IPS-NIHi11 (cell line): ENCODE measurements at regions not wholly inside any gene's neighbourhood (a gene's known extent, or its start where the extent isn't known, plus 50 kb on each side); places are given as distances from the start of the nearest gene placed in this dataset.
A peak's percentile ranks its signal among the peaks of the same experiment; 100 is the strongest.

ENCODE experiments used
- DNase-seq: peaks from one replicate; pipeline ENCODE4 v3.0.0; 2012; ENCODE audit warnings: mixed read lengths, low spot score

GRCh38 chr20:8935878-8936277, 133.0 kb upstream of the PLCB4 start:
- no peak for DNase-seq

- DNase-seq, result no peak
These were observed 130.4 kb upstream of the PLCB4 start for GRCh38 chr20:8938532-8938931.

DNA sequence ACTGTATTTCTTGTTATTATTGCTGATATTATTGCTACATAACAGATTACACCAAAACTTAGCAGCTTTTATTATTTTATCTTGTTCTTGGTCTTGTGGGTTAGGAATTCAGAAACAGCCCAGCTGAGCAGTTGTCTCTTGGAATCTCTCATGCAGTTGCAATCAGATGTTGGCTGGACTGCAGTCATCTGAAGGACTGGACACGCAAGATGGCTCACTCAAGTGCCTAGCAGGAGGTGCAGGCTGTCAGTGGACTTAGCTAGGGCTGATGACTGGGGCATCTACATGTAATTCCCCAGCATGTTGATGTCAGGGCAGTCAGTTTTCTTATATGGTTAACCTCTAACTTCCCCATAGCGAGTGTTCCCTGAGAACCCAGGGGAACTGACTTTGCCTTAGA, 128.6 kb upstream of the PLCB4 start:
- DNase-seq, result no peak

DNA sequence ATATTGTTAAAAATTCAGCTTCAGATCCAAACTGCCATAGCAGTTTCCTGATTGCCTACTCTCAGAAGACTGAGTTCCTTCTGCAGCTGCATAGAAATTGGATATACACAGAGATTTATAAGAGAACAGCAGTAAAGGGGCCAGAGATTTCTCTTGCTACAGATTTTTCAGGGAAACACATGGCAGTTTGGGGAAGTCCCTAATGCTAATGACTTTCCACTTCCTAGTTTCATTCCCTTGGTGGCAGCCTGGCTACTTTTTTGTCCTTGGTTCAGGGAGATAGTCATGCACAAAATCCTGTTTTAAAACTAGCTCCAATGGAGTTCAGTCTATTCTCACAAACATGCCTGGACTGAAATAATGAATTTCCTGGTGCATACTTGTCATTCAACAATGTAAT, 125.3 kb upstream of the PLCB4 start:
- DNase-seq, result no peak

DNA sequence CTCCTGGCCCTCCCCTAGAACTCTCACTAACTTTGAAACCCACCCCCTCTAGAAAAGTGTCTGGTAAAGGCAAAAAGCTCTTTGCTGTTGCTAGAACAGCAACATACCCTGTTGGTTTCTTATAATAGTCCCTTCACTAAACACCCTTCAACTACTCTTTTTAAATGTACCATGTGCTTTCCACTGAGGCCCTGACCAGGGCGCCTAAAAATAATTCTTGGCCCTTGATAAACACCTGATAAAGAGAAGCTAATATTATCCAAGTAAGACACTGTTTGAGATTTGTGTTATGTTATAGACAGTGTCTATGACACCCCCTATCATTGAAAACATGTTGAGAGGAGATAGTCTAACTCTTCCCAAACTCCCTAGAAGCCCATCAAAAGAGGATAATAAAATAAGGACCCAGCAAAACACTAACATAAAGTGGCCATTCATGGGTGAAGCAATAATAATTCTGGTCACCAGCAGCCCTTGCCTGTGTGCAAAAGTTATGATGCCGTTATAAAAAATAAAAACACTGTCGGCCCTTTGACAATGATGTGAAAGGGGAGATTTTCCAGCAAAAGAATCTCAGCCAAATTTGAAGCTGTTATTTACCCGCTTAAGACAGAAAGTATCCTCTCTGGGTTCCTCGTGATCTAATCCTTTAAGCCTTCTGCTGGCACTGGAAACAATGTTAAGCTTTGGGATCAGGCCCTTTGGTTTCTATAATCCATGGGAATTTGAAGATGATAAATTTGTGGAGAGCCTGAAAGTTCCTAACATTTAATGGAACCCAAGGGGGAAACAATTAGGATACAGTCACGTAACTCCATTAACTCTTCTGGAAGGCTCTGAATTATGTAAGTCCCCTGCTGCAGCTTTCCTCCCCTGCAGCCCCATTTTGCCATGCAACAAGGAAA, 122.6 kb upstream of the PLCB4 start:
- DNase-seq, result no peak

GRCh38 chr20:8948442-8949020, 120.4 kb upstream of the PLCB4 start:
- no peak for DNase-seq

- DNase-seq, result no peak
These were observed 117.7 kb upstream of the PLCB4 start for GRCh38 chr20:8951164-8951563.

DNA sequence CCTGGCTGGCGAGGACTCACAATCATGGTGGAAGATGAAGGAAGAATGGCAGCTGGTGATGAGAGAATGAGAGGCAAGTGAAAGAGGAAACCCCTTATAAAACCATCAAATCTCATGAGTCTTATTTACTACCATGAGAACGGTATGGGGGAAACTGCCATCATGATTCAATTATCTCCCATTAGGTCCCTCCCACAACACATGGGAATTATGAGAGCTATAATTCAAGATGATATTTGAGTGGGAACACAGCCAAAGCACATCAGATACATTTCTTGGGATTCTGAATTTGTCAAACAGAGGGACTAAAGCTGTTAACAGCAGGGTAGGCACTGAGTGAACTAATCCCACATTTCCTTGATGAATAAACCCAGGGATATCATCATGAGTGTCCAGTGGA, 116.2 kb upstream of the PLCB4 start:
- no peak for DNase-seq

- peak; percentile 24 for DNase-seq
These were observed 115.6 kb upstream of the PLCB4 start for GRCh38 chr20:8953300-8953699.

DNA sequence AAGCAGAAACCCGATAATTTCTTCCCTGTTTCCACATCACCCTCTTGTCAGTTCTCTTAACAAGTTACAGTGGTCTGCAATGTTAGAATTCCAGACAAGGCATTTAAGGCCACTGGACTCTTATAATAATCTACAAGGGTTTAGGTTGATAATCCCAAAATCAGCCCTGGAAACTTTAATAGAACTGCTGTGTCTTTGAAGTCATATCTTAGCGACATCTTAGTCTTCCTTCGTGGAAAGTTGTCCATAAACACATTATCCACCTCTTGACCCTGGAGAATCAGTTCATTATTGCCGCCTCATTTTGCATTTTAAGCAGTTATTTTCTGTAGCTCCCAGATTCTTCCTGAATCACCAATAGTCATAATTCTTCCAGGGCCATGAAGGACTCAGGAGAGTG, 108.6 kb upstream of the PLCB4 start:
- DNase-seq, result no peak

DNA sequence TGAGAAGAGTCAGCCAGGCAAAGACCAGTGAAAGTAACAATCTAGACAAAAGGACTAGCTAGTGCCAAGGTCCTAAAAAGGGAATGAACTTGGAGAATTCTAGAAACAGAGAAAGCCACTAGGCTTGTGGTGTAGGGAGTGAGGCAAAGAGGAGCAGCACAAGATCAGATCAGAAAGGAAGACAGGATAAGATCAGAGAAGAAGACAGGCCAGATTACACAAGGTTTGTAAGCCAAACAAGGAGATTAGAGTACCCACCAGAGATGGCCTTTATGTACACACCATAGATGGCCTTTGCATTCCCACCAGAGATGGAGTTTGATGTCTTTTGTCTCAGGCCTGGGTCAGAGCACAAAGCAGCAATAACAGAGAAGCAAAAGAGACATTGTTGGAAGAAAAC, 105.6 kb upstream of the PLCB4 start:
- no peak for DNase-seq

DNA sequence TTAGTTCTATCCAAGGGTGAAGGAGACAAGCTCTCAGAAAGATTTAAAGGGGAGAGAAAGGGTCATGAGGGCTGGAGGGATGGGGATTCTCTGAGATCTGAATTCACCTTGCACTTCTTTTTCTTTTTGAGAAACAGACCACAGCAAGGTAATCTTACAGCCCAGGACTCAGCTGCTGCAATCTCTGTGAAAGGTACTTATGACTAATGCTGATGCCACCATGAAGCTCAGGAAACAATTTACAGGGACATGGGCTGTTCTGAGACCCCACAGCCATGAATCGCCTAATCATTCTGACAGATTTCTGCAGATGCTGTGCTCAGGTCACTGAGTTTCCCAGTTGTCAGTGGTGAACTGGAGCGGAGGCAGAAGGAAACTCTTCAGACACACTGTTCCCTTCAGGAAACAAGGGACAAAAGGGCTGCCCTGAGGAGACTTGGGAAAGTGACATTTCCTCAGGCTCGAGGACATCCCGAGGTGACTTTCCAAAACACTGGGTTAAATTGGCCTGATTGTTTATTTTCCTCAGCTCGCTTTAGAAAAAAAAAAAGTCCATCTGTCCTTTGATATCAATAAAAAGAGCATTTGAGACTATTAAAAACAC, 103.8 kb upstream of the PLCB4 start:
- DNase-seq, result no peak

GRCh38 chr20:8967641-8968245, 101.1 kb upstream of the PLCB4 start:
- no peak for DNase-seq

DNA sequence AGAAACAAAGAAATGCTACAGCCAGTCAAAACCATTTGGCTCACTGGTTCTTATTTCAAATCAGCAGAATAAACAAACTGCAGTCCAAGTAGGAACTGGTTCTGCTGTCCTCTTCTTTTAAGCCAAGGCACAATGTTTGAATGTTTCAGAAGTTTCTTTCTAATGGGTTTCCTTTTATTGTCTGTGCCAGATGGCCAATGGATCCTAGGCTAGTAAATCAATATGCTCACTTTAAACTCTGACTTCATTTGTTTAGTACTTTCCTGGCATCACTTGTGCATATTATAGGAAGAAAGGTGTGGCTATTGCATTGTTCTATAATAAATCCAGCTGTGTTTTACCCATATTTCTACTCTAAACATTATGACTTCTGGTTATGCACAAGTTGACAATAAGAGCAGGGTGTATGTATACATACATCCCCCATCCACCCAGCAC, 99.7 kb upstream of the PLCB4 start:
- no peak for DNase-seq

- no peak for DNase-seq
These were observed 97.1 kb upstream of the PLCB4 start for GRCh38 chr20:8971669-8972316.

GRCh38 chr20:8972963-8973705, 95.8 kb upstream of the PLCB4 start:
- DNase-seq, result no peak

DNA sequence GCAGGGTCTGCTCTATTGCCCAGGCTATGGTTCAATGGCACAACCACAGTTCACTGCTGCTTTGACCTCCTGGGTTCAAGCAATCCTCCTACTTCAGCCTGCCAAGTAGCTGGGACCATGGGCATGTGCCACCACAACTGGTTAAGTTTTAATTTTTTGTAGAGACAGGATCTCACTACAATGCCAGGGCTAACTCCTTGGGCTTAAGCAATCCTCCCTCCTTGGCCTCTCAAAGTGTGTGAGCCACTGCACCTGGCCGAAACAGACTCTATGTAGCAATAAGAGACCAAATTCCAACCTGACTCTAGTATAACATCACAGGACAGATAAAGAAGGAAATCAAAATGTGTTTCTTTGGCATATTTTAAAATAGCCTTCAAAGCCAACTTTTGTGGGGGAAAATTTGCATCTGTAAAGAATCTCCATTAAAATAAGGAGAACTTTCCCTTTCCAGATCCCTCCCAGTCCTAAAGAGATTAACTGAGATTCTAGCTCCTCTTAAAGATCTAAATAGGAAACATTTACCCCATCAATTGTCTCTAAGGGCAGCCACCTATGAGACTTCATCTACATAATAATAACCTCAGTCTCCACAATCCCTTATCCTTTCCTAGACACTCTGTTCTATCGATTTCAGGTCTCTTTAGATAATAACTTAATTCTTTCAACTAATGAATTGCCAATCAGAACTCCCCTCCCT, 94.7 kb upstream of the PLCB4 start:
- no peak for DNase-seq

- no peak for DNase-seq
These were observed 87.4 kb upstream of the PLCB4 start for GRCh38 chr20:8981482-8981881.

GRCh38 chr20:8983478-8984345, 85.2 kb upstream of the PLCB4 start:
- no peak for DNase-seq

DNA sequence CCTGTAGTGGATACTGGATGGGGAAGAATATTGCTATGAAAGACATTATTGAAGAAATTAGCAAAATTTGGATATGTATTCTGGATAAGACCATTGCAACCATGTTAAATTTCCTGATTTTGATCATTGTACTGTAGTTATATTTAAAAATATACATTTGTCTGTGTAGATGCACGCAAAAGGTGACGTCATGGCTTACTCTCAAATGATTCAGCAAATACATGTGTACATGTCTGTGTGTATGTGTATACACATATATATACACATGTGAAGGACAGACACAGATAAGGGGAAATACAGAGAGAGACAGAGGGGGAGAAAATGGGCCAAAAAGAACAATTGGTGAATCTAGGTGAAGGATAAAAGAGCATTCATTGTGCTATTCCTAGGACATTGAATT, 82.3 kb upstream of the PLCB4 start:
- DNase-seq, result no peak
